H1 (cell line): ENCODE measurements at regions not wholly inside any gene's neighbourhood (a gene's known extent, or its start where the extent isn't known, plus 50 kb on each side); places are given as distances from the start of the nearest gene placed in this dataset.

Experiments
- BRCA1 ChIP-seq: IDR thresholded peaks from 2 replicates; pipeline ENCODE4 v1.6.1; 2012; ENCODE audit warnings: low read depth, low read length, improper control_type of control experiment
- SP2 ChIP-seq: IDR thresholded peaks from 2 replicates; pipeline ENCODE4 v1.6.1; 2012; ENCODE audit warnings: mild to moderate bottlenecking, low read length, inconsistent platforms

GRCh38 chr7:159249671-159250070 is 105.0 kb upstream of the VIPR2 start (continued):
- TF ChIP-seq BRCA1 (no peak), SP2 (no peak)
